ENCODE measurements at regions not wholly inside any gene's neighbourhood (a gene's known extent, or its start where the extent isn't known, plus 50 kb on each side); places are given as distances from the start of the nearest gene placed in this dataset.

- no peak for DNase-seq
- H3K27me3 ChIP-seq = no peaks in the 10 kb centered on the region
- no peak overlapping the region for H3K27ac ChIP-seq
- H3K36me3 ChIP-seq = no peaks in the 10 kb centered on the region
- no peaks in the 10 kb centered on the region for H3K9me3 ChIP-seq
- H3K4me3 ChIP-seq = no peak overlapping the region
- no peaks in the 10 kb centered on the region for H3K4me1 ChIP-seq
- no peak for TF ChIP-seq CTCF (IDR thresholded peaks at IDR 0.05)
Observed at GRCh38 chr5:158147227-158147626, 288.3 kb upstream of the CLINT1 start.

- H3K4me1 ChIP-seq = no peaks in the 10 kb centered on the region
- no peak overlapping the region for H3K4me3 ChIP-seq
- H3K36me3 ChIP-seq = no peaks in the 10 kb centered on the region
- H3K27ac ChIP-seq = no peak overlapping the region
- DNase-seq = no peak
- no peaks in the 10 kb centered on the region for H3K9me3 ChIP-seq
- TF ChIP-seq POLR2A (IDR thresholded peaks at IDR 0.05) = no peak
- no peak for TF ChIP-seq CTCF (IDR thresholded peaks at IDR 0.05)
- H3K27me3 ChIP-seq = no peaks in the 10 kb centered on the region
Observed at GRCh38 chr5:158145827-158146226, 286.9 kb upstream of the CLINT1 start.

DNA sequence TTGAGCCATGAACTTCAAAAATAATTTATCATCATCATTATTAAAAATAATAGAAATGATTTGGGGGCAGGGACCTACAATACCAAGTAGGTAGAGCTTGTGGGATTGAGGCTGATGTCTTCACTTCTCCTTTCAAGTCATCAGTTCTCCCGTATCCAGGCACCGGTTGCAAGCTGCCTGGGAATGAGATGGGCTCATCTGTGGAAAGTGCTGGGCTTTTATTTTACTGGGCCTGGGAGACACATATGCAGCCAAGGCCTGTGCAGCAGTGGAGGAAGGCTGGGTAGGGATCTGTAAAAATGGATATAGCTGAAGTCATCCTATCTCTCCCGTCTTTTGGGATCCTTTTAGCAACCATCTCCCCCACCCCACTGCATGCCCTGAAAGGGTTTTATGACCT is 284.1 kb upstream of the CLINT1 start:
- Histone ChIP-seq H3K27ac (no peak overlapping the region), H3K4me1 (no peaks in the 10 kb centered on the region), H3K4me3 (no peak overlapping the region), H3K9me3 (no peaks in the 10 kb centered on the region), H3K27me3 (no peaks in the 10 kb centered on the region), H3K36me3 (no peaks in the 10 kb centered on the region)
- no peak for DNase-seq
- TF ChIP-seq CTCF (IDR thresholded peaks at IDR 0.05) = no peak

DNA sequence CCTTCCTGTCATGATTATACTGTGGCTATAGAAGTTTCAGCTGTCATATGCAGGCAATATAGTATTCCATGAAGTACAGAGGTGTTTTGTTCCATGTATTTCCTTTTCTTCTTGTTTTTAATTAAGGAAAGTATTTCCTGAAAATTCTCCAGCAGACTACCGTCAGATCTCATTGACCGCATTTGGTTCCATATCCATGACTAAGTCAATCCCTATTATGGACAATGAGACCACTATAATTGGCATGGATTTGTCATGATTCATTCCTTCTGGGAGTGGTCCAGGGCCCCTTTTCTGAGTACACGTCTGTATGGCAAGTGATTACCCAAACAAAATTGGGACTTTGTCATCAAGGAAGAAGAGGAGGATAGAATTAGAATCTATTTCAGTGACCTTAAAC is 283.2 kb upstream of the CLINT1 start:
- no peak for TF ChIP-seq POLR2A (IDR thresholded peaks at IDR 0.05)
- Histone ChIP-seq H3K4me3 (no peak overlapping the region), H3K4me1 (no peaks in the 10 kb centered on the region), H3K27me3 (no peaks in the 10 kb centered on the region), H3K9me3 (no peaks in the 10 kb centered on the region), H3K36me3 (no peaks in the 10 kb centered on the region), H3K27ac (no peak overlapping the region)
- no peak for DNase-seq

DNA sequence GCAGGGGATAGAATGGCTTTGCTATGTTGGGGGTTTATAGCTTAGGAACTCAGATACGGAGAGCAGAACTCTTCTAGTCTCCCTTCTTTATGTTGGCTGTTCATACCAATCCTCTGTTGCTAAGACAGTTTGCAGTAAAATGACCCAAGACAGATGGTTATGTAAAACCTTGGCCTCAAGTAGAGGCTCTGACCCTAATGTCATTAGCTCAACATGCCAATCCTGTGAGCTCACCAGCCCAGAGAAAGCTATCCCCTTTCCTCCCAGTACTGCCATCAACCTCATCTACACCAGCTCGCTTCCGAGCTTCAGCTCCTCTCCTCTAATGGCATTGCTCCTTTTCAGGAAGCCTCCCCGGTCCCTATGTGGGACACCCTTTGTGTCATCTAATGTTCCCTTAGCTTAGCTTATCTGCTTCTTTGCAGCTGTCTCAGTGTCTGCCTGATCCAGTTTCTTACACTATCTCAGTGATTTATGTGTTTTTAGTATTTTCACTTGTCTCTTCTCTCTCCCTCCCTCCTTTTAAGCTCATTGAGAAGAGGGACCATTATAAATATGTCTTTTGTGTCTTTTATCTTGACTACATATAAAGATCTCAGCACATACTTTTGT is 281.3 kb upstream of the CLINT1 start:
- Histone ChIP-seq H3K4me3 (no peak overlapping the region), H3K4me1 (no peaks in the 10 kb centered on the region), H3K27me3 (no peaks in the 10 kb centered on the region), H3K36me3 (no peaks in the 10 kb centered on the region), H3K9me3 (no peaks in the 10 kb centered on the region), H3K27ac (no peak overlapping the region)
- no peak for DNase-seq
- TF ChIP-seq CTCF (IDR thresholded peaks at IDR 0.05) (no peak), POLR2A (IDR thresholded peaks at IDR 0.05) (no peak)

DNA sequence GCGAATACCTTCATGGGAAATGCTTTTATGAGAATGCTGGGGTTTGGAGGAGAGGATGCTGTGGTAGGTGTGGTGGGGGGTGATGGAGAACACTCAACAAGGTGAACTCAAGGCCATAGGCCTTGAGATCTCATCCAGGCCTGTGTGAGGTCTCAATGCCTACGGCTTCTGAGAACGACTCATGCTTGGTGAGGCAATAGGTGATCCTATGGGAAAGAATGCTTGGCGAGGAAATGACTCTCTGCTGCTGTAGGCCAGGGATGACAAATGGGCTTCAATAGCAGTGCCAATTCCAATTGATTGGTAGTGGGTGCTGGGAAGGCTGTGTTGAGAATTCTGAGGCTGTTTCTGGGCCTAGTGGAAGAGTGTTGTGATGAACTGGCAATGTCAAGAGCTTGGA is 280.2 kb upstream of the CLINT1 start:
- Histone ChIP-seq H3K36me3 (no peaks in the 10 kb centered on the region), H3K4me3 (no peak overlapping the region), H3K27ac (no peak overlapping the region), H3K9me3 (no peaks in the 10 kb centered on the region), H3K4me1 (no peaks in the 10 kb centered on the region), H3K27me3 (no peaks in the 10 kb centered on the region)
- TF ChIP-seq POLR2A (IDR thresholded peaks at IDR 0.05) (no peak), CTCF (IDR thresholded peaks at IDR 0.05) (no peak)
- no peak for DNase-seq

Data from Peyer's patch (tissue), 4 donors.